GM12891 (cell line): ENCODE measurements at regions not wholly inside any gene's neighbourhood (a gene's known extent, or its start where the extent isn't known, plus 50 kb on each side); places are given as distances from the start of the nearest gene placed in this dataset.

Source experiments
- PAX5 ChIP-seq: IDR thresholded peaks from 2 replicates; pipeline ENCODE4 v1.6.1; 2011; ENCODE audit warnings: low read length, moderate library complexity, mild to moderate bottlenecking; ENCODE audit not compliant: insufficient read depth, severe bottlenecking
- POLR2A ChIP-seq: IDR thresholded peaks from 2 replicates; pipeline ENCODE4 v1.6.1; 2011; ENCODE audit warnings: low read depth, low read length, control low read depth
- POLR2AphosphoS5 ChIP-seq: IDR thresholded peaks from 2 replicates; pipeline ENCODE4 v1.6.1; 2011; ENCODE audit warnings: low read depth, low read length, control low read depth
- POU2F2 ChIP-seq: IDR thresholded peaks from 2 replicates; pipeline ENCODE4 v1.6.1; 2011; ENCODE audit warnings: low read depth, mild to moderate bottlenecking, control low read depth, low read length, moderate library complexity
- SPI1 ChIP-seq: IDR thresholded peaks from 2 replicates; pipeline ENCODE4 v1.6.1; 2011; ENCODE audit warnings: low read depth, low read length, control low read depth
- TAF1 ChIP-seq: IDR thresholded peaks from 2 replicates; pipeline ENCODE4 v1.6.1; 2011; ENCODE audit warnings: low read depth, low read length, control low read depth

DNA sequence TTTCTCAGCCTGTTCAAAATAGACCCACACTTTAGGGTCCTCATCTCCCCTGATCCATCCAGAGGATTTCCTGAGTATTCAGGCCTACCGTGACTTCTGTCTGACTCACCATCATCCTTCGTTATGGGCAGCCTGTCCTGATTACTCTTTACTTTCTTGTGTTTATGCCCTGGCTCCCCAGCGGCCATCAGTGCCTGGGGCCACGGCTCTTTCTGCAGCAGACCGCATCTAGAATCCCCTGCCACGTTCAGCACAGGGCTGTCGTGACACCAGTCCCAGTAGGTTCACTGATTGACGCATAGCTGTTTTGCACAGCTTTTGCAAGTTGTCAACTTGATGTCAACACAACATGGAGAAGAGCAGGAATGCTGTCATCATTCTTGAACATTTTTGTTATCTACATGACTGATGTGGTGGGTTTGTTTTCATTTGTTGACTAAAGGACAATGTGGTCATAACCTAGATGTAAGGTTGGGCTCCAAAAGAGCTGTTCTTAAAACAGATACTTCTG lies 225.6 kb downstream of the HAUS1 start:
- TF ChIP-seq POLR2AphosphoS5 (no peak), PAX5 (no peak), POLR2A (no peak), POU2F2 (no peak), TAF1 (no peak), SPI1 (no peak)
